ENCODE measurements at regions not wholly inside any gene's neighbourhood (a gene's known extent, or its start where the extent isn't known, plus 50 kb on each side); places are given as distances from the start of the nearest gene placed in this dataset. TPM values are rescaled to one million over a fixed set of nuclear protein-coding genes. Genes with fewer than 3 reads are reported as not detected.

GRCh38 chr5:154528005-154528594, 50.1 kb upstream of the HAND1 start:
- CTCF ChIA-PET, result no interaction called here
- Mint-ChIP-seq H3K36me3 (ENCODE audit: insufficient read depth, unreplicated experiment) (no peaks in the 10 kb centered on the region), H3K27ac (ENCODE audit: unreplicated experiment) (no peak overlapping the region), H3K4me1 (ENCODE audit: low read depth, unreplicated experiment) (no peaks in the 10 kb centered on the region), H3K27me3 (ENCODE audit: unreplicated experiment) (peaks cover 47% of the 10 kb centered on the region), H3K9me3 (ENCODE audit: low read depth, unreplicated experiment) (peaks cover 2% of the 10 kb centered on the region), H3K4me3 (ENCODE audit: low read depth, unreplicated experiment) (no peak overlapping the region)
- DNase-seq, result no peak
- TF ChIP-seq, protein P1, sequence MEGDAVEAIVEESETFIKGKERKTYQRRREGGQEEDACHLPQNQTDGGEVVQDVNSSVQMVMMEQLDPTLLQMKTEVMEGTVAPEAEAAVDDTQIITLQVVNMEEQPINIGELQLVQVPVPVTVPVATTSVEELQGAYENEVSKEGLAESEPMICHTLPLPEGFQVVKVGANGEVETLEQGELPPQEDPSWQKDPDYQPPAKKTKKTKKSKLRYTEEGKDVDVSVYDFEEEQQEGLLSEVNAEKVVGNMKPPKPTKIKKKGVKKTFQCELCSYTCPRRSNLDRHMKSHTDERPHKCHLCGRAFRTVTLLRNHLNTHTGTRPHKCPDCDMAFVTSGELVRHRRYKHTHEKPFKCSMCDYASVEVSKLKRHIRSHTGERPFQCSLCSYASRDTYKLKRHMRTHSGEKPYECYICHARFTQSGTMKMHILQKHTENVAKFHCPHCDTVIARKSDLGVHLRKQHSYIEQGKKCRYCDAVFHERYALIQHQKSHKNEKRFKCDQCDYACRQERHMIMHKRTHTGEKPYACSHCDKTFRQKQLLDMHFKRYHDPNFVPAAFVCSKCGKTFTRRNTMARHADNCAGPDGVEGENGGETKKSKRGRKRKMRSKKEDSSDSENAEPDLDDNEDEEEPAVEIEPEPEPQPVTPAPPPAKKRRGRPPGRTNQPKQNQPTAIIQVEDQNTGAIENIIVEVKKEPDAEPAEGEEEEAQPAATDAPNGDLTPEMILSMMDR (IDR thresholded peaks at IDR 0.05; ENCODE audit: unreplicated experiment), result no peak
- intact Hi-C loops (cut with micrococcal nuclease; ENCODE audit: unreplicated experiment), result no loop called here
- BruUV-seq (replicated peaks), result no TSS peak

Small RNA genes in the stretch of these regions (microRNA-seq; reads per million reads assigned to microRNA genes)
- not detected for gene MIR1303
- gene MIR3141, result not detected
